Suprapubic skin (tissue), 4 donors: ENCODE measurements at regions not wholly inside any gene's neighbourhood (a gene's known extent, or its start where the extent isn't known, plus 50 kb on each side); places are given as distances from the start of the nearest gene placed in this dataset.

Experiments used
- DNase-seq, 2 donors: peaks; one replicate each; pipeline ENCODE4 v3.0.0-alpha.2; 2019; ENCODE audit warnings: low spot score in 2 of 2
- H3K27ac ChIP-seq: fragments of 200-600 bp; sonication (generic); one replicate; pipeline ENCODE4 v1.5.1; 2019
- H3K27me3 ChIP-seq: fragments of 200-600 bp; sonication (generic); one replicate; pipeline ENCODE4 v1.5.1; 2019
- H3K36me3 ChIP-seq: fragments of 200-600 bp; sonication (generic); one replicate; pipeline ENCODE4 v1.5.1; 2019
- H3K4me1 ChIP-seq: fragments of 200-600 bp; sonication (generic); one replicate; pipeline ENCODE4 v1.5.1; 2019
- H3K4me3 ChIP-seq: fragments of 200-600 bp; sonication (generic); one replicate; pipeline ENCODE4 v1.5.1; 2019; ENCODE audit warnings: mild to moderate bottlenecking
- H3K9me3 ChIP-seq: fragments of 200-600 bp; sonication (generic); one replicate; pipeline ENCODE4 v1.5.1; 2019
- CTCF ChIP-seq, 2 donors: fragments of 200-600 bp in 1 of 2; fragments of 450-650 bp in 1 of 2; sonication (generic) in 1 of 2; IDR thresholded peaks; one replicate each; pipeline ENCODE4 v1.5.1; 2016 to 2019; ENCODE audit warnings: antibody characterized with exemption in 2 of 2, mild to moderate bottlenecking in 1 of 2, moderate library complexity in 1 of 2
- EP300 ChIP-seq: sonication (generic); formaldehyde crosslinking; IDR thresholded peaks from one replicate; pipeline ENCODE4 v1.6.1; 2017; ENCODE audit warnings: antibody characterized with exemption
- POLR2A ChIP-seq, 2 donors: fragments of 450-650 bp; IDR thresholded peaks; one replicate each; pipeline ENCODE4 v1.6.1; 2017; ENCODE audit warnings: antibody characterized with exemption in 2 of 2, mild to moderate bottlenecking in 2 of 2, moderate library complexity in 2 of 2
- POLR2AphosphoS5 ChIP-seq, 3 donors: sonication (generic); formaldehyde crosslinking; IDR thresholded peaks; one replicate each; pipeline ENCODE4 v1.6.1; 2017; ENCODE audit warnings: antibody characterized with exemption in 3 of 3
- WGBS: methylation state at CpG from one replicate; pipeline ENCODE4 v1.1.5; 2018; 5-methylcytosine and 5-hydroxymethylcytosine counted together

GRCh38 chr1:221164029-221164428, 284.8 kb downstream of the HLX start:
- DNase-seq = no peak
- Histone ChIP-seq H3K27ac (no peak overlapping the region), H3K27me3 (no peaks in the 10 kb centered on the region), H3K4me1 (peaks cover 14% of the 10 kb centered on the region), H3K4me3 (no peak overlapping the region), H3K9me3 (no peaks in the 10 kb centered on the region), H3K36me3 (no peaks in the 10 kb centered on the region)
- WGBS = 69% methylated on average over 1 of the region's 1 CpG
- TF ChIP-seq POLR2A (IDR thresholded peaks at IDR 0.05) = no peak
- no peak for TF ChIP-seq EP300

GRCh38 chr1:221164951-221165838, 286.0 kb downstream of the HLX start:
- WGBS = 87% methylated on average over 4 of the region's 4 CpGs
- H3K4me1 ChIP-seq = peaks cover 14% of the 10 kb centered on the region
- no peak overlapping the region for H3K27ac ChIP-seq
- no peaks in the 10 kb centered on the region for H3K9me3 ChIP-seq
- H3K36me3 ChIP-seq = no peaks in the 10 kb centered on the region
- TF ChIP-seq EP300 (no peak), POLR2AphosphoS5 (IDR thresholded peaks at IDR 0.05) (no peak), POLR2A (IDR thresholded peaks at IDR 0.05) (no peak), CTCF (IDR thresholded peaks at IDR 0.05) (no peak)
- H3K4me3 ChIP-seq = no peak overlapping the region
- no peaks in the 10 kb centered on the region for H3K27me3 ChIP-seq
- DNase-seq = no peak

GRCh38 chr1:221165839-221166500, 286.7 kb downstream of the HLX start:
- no peak for TF ChIP-seq CTCF (IDR thresholded peaks at IDR 0.05)
- TF ChIP-seq EP300 = no peak
- TF ChIP-seq POLR2A (IDR thresholded peaks at IDR 0.05) = no peak
- no peak for TF ChIP-seq POLR2AphosphoS5 (IDR thresholded peaks at IDR 0.05)
- H3K27ac ChIP-seq = no peak overlapping the region
- H3K9me3 ChIP-seq = no peaks in the 10 kb centered on the region
- WGBS = 60% methylated on average over 7 of the region's 7 CpGs
- H3K4me3 ChIP-seq = no peak overlapping the region
- no peaks in the 10 kb centered on the region for H3K27me3 ChIP-seq
- DNase-seq = no peak
- H3K4me1 ChIP-seq = peaks cover 11% of the 10 kb centered on the region
- no peaks in the 10 kb centered on the region for H3K36me3 ChIP-seq

- WGBS = 77% methylated on average over 4 of the region's 4 CpGs
- no peaks in the 10 kb centered on the region for H3K9me3 ChIP-seq
- TF ChIP-seq POLR2A (IDR thresholded peaks at IDR 0.05) = no peak
- peaks cover 8% of the 10 kb centered on the region for H3K4me1 ChIP-seq
- no peak overlapping the region for H3K27ac ChIP-seq
- H3K27me3 ChIP-seq = no peaks in the 10 kb centered on the region
- no peaks in the 10 kb centered on the region for H3K36me3 ChIP-seq
- DNase-seq = no peak
- no peak overlapping the region for H3K4me3 ChIP-seq
Measured at GRCh38 chr1:221166559-221167318, 287.5 kb downstream of the HLX start.

GRCh38 chr1:221169447-221169889, 290.2 kb downstream of the HLX start:
- WGBS = 76% methylated on average over 2 of the region's 2 CpGs
- Histone ChIP-seq H3K36me3 (no peaks in the 10 kb centered on the region), H3K27ac (no peak overlapping the region), H3K4me3 (no peak overlapping the region), H3K9me3 (no peaks in the 10 kb centered on the region), H3K4me1 (no peaks in the 10 kb centered on the region), H3K27me3 (no peaks in the 10 kb centered on the region)
- no peak for TF ChIP-seq POLR2A (IDR thresholded peaks at IDR 0.05)
- no peak for TF ChIP-seq CTCF (IDR thresholded peaks at IDR 0.05)
- no peak for TF ChIP-seq POLR2AphosphoS5 (IDR thresholded peaks at IDR 0.05)
- TF ChIP-seq EP300 = no peak
- DNase-seq = no peak

GRCh38 chr1:221170171-221170570, 290.9 kb downstream of the HLX start:
- Histone ChIP-seq H3K36me3 (no peaks in the 10 kb centered on the region), H3K4me1 (no peaks in the 10 kb centered on the region), H3K27ac (no peak overlapping the region), H3K27me3 (no peaks in the 10 kb centered on the region), H3K4me3 (no peak overlapping the region), H3K9me3 (no peaks in the 10 kb centered on the region)
- no peak for TF ChIP-seq POLR2AphosphoS5 (IDR thresholded peaks at IDR 0.05)
- DNase-seq = no peak
